GM19468 (cell line): ENCODE measurements at regions not wholly inside any gene's neighbourhood (a gene's known extent, or its start where the extent isn't known, plus 50 kb on each side); places are given as distances from the start of the nearest gene placed in this dataset.
A peak's percentile ranks its signal among the peaks of the same experiment; 100 is the strongest.
"Not testable (repeated sequence)": the region's sequence is repeated elsewhere in the genome, so short reads cannot be mapped to it uniquely, and the experiment has no call there.

Experiments
- ATAC-seq: cut with Tn5 transposase; IDR thresholded peaks from one replicate; pipeline ENCODE4 v1.9.1; 2021; ENCODE audit warnings: mild to moderate bottlenecking, moderate library complexity, moderate number of reproducible peaks; ENCODE audit not compliant: unreplicated experiment; ENCODE audit errors: extremely low read depth

DNA sequence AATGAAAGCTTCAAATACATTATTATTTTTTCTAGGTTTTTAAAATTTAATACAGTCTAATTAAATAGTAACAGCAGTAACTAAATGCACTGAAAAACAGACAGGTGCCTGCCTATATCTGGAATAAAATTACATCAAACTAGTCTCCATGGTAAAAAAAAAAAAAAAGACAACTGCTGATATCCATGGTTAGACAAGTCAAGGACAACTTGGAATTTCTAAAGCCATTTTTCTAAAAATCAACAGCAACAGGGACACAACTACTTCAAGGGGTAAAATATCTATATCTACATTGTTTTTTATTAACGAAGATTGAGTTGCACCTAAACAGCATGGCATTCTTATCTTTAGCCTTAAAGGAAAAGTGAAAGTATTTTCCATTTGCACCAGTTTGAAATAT, 74.7 kb upstream of the VPREB1 start:
- no peak for ATAC-seq

DNA sequence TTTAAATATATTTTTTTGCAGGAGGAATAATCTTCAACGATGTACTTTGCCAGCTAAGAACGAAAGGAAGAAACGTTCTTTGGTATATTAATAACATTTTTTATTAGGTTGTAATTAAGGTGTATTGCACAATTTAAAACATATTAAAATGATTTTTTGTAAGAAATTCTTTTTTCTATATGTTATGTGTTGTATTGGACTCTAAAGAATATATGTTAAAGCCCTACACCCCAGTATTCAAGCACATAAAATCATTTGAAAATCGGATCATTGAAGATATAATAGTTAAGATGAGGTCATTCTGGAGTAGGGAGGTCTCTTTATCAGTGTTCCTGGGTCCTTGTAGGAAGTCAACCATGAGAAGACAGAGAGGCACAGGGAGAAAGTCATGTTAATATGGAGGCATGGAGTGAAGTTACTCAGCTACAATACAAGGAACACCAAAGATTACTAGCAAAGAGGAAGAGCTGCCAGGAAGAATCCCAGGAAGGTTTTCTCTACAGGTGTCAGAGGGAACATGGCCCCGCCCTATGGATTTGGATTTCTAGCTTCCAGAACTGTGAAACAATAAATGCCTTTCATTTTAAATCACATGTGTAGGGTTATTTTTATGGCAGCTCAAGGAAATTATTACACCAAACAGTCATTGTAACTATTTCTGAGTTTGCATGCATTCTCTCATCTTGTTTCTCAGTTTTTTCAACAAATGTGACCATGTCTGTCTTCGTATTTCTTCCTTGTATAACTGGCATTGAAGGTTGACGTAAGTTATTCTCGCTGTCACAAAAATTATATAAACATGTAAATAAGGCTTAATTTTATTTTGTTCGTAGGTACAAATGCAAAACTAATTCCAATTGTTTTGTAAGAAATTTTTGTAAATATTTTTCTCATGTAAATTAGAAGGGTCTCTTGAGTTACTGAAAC, 75.4 kb upstream of the VPREB1 start:
- ATAC-seq = no peak

DNA sequence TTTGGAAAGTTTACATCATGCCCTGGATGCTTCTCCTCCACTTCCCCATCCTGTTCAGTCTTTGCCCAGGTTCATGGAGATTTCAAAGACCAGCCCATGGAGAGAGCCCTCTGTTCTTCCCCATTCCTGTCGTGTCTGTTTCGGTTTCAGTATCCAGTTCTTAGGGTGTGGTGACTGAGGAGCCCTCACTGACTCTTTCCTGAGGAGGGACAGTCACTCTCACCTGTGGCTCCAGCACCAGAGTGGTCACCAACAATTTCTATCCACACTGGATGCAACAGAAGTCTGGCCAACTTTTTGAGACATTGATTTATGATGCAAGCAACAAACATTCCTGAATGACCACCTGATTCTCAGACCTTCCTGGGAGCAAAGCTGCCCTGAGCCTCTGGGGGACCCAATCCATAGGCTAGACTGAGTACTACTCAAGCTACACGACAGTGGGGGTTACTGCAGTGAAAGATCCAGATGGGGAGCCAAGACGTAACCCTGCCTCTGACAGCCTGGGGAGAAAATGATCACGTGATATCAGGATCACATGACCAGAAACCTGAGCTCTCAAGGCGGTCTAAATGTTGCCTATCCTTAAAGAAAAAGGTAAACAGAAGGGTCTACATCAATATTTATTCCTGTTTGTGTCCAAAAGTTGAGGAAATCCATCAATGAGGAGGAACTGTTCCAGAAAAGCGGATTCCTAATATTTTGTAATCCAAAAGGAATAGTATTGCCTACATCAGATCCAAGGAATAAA, 76.2 kb upstream of the VPREB1 start:
- no peak for ATAC-seq

DNA sequence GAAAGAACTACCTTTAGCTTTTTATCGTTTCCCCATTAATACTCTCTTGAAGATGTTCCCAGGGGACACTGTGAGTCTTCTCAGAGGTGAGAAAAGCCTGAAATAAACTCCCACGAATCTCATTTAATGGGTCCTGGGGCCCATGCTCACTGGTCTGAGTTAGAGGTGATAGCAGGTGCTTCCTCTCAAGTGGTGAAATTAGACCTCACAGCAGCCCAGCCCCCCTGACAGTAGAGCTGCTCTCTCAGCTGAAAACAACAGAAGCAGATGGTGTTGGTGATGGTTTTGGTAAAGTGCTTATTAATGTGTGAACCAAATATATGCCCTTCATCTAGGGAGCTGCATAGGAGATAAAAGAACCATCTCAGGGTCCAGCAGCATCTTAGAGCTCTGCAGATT, 76.8 kb upstream of the VPREB1 start:
- ATAC-seq = peak; percentile 44

DNA sequence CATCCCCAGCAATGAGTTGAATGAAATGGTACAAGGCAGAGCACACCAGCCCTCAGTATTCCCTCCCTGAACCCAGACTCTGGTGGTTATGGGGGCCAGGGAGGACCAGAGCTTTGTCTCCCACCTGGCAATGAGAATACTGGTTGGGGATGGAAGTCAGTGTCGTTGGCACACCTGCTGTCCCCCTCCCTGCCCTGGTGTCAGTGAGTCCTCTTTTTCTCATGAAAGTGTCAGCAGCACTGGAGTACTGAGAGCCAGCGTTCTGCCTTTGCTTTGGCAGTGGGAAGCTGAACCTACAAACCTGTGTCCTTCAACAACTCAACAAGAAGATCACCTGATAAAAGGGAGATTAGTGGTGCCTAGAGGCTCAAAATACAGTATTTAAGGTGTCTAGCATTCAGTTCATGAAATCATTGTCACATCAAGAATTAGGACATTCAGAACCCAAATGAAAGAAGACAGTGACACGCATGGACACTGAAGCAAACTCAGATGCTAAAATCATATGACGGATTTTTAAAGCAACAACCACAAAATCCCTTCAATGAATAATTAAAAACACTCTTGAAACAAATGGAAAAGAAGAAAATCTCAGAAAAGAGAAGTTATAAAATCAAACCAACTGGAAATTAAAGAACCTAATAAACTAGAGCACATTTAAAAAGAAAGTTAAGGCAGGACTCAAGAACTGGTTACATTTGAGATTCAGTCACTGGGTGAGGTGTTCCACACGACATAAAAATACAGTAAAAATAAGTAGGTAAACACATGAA, 77.5 kb upstream of the VPREB1 start:
- no peak for ATAC-seq

DNA sequence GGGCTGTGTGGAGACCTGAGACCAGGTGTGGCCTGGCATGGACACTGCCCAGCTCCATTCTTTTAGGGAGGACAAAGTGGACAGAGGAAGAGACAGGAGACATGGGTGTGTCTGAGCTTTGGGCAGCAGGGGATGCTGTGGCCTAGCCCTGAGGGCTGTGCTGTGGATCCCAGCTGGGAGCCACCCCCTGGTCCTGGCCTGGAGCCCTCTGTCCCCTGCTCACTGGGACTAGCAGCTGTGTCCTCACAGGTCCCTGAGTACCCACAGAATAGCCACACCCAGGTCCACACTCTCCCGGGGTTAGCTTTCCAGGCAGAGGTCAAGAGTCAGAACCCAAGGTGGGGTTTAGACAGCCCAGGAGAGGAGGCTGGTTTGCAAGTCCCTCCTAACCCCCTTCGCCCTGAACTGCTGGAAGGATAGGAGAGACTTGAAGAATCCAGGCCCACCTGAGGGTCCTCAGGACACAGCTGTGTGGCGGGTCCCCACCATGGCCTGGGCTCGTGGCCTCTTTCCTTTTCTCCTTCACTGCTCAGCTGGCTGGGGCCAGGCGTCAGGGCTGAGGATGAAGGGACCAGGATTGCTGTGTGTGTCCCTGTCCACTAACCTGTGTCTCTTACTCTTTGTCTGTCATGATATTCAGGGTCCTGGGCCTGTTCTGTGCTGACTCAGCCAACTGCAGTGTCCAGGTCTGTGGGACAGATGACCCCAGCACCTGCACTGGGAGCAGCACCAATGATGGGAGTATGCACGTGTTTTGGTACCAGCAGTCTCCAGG, 78.5 kb upstream of the VPREB1 start:
- ATAC-seq = no peak

DNA sequence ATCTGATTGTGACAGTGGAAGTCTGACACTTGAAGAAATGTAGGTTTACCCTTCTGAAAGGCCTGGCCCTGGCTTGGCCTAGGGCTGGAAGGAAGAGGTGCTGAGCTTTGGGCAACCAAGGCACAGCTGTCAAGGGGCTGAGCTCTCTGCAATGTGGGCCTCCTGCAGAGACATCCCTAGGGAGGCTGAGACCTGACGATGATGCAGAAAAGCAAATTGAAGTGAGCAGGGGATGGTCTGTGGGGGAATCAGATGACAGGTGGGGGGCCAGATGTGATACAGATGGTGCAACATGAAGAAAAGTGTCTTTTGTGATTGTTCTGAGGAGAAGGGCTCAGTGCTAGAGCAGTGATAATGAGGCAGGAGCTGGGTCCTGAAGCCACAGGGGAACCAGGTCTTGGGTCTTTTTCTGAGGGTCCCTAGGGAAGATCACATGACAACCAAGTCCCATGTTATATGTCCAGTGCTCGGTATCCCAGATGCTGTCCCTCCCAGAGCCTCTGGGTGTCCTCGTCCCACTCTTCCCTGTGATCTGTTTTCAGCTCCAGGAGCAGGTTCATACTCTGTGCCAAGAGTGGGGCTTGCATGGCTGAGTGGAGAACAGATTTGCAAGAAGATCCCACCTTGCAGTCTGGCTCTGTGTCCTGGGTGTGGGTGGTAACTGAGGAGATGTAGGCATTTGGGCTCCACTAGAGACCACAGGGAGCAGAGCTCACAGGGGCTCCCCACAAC, 79.9 kb upstream of the VPREB1 start:
- ATAC-seq = no peak

DNA sequence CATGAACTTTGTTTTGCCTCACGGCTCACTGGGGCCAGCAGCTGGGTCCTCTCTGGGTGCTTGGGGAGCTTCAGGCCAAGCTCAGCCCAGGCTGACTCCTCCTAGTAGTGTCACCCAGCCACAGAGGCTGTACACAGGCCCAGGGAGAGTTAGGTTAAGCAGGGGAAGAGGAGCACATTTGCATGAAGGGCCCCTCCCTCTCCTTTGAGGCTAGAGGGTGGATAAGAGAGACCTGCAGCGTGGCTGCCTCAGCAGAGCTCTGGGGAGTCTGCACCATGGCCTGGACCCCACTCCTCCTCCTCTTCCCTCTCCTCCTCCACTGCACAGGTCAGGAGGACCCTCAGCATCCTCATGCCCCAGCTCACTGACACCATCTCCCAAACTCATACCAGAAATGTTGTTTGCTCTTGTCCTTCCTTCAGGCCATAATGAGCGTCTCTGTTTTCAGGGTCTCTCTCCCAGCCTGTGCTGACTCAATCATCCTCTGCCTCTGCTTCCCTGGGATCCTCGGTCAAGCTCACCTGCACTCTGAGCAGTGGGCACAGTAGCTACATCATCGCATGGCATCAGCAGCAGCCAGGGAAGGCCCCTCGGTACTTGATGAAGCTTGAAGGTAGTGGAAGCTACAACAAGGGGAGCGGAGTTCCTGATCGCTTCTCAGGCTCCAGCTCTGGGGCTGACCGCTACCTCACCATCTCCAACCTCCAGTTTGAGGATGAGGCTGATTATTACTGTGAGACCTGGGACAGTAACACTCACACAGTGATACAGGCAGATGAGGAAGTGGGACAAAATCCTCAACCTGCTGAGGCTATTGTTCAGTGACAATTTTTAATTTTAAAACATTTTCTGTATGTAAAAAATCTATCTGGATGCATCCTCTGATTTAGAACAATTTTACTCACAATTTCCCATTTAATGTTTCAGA, 82.4 kb upstream of the VPREB1 start:
- ATAC-seq = no peak

DNA sequence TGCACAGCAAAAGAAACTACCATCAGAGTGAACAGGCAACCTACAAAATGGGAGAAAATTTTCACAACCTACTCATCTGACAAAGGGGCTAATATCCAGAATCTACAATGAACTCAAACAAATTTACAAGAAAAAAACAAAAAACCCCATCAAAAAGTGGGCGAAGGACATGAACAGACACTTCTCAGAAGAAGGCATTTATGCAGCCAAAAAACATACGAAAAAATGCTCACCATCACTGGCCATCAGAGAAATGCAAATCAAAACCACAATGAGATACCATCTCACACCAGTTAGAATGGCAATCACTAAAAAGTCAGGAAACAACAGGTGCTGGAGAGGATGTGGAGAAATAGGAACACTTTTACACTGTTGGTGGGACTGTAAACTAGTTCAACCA, 83.8 kb upstream of the VPREB1 start:
- ATAC-seq = not testable (repeated sequence)

DNA sequence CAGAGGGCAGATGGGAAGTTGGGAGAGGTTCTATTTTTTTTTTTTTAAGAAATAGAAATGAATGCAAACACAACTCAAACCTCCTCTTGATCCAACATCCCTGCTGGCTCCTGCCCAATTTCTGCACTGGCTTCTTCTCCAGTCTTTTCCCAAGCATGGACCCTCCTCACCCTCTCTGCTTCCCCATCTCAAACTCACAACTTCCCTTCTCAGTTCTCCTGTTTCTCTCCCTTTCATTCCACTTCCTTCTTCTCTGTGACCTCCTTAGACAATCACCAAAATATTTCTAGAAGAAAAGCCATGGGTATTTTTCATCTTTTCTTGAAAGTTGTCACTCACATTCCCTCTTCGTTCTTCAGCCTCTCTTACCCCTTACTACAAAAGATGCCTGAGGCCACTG, 85.2 kb upstream of the VPREB1 start:
- ATAC-seq = no peak

DNA sequence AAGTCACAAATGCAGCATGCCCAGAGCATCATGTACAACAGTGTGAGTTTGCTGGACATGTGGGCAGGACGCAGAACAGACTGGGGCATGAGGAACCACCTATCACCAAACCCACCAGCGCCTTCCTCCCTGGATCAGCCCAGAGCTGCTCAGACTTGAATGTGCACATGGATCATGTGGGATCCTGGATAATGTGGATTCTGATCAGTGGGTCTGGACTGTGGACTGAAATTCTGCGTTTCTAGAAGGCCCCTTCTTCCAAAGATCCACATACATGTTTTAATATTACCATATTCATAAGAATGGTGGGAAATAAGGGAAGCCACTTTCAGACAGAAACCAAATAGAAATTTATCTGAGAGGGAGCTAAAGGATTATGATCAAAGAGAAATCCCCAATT, 85.6 kb upstream of the VPREB1 start:
- ATAC-seq = no peak

DNA sequence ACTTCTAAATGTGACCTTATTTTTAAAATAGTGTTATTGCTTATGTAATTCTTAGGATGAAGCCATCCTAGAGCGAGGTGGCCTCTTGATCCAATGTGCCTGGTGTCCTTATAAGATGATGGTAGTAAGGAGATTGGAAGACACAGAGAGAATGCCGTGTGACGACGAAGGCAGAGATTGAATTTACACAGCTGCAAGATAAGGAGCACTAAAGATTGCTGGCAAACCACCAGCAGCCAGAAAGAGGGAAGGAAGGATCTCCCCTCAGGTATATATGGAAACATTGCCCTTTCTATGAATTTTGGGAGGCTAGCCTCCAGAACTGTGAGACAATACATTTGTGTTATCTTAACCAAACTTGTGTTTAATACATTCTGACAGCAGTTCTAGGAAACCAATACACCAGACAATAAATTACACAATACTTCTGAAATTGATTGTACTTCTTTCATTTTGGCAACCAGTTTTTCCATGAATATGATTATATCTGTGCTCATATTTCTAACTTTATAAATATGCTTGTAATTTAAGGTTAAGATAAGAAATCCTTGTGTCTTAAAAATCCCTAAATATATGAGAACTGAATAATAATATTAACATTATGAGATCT, 86.3 kb upstream of the VPREB1 start:
- ATAC-seq = no peak

DNA sequence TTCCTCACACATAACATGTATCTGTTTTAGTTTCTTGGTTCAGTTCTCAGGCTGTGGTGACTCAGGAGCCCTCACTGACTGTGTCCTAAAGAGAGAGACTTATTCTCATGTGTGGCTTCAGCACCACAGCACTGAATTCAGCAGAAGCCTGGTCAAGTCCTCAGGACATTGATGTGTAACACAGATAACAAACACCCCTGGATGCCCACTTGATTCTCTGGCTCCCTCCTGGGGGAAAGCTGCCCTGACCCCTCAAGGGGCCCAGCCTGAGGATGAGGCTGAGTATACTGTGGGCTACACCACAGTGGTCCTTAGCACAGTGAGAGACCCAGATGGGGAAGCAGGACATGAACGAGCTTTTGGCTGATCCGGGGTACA, 87.2 kb upstream of the VPREB1 start:
- peak; percentile 15 for ATAC-seq

DNA sequence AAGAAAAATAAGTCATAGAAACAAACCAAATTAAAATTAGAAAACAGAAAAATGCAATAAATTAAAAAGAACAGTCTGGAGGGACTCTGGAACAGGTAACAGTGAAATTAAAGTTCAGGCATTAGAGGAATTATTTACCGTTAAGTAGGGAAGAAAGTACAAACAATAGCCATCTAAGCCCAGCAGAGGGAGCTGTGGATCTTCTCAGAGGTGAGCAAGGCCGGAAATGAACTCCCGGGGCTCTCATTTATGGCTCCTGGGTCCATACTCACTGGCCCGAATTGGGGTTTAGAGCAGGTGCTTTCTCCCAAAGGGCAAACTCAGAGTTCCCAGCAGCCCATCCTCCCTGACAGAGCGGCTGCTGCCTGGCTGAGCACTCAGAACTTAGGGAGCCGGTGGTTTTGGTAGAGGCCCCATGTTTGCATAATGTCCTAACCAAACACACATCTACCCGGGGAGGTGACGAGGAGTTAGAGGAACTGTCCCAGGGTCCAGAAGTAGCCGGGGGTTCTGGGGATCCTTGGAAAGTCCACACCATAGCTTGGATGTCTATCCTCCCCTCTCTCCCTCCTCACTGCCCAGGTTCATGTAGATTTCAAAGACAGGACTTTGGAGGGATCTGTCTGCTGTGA, 87.8 kb upstream of the VPREB1 start:
- ATAC-seq = peak; percentile 26

DNA sequence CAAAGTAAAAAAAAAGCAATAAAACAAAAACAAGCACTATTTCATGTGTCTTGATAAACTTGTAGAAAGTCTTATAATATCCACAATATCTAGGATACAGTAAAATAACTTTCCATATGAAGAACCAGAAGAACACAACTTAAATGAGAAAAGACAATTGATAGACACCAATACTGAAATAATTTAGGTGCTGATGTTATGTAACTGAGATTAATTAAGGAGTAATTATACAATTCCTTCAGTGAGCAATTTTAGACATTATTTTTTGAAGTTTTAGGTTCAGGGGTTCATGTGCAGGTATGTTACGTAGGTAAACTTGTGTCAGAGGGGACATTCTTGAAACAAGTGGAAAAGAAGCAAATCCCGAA, 88.3 kb upstream of the VPREB1 start:
- no peak for ATAC-seq

DNA sequence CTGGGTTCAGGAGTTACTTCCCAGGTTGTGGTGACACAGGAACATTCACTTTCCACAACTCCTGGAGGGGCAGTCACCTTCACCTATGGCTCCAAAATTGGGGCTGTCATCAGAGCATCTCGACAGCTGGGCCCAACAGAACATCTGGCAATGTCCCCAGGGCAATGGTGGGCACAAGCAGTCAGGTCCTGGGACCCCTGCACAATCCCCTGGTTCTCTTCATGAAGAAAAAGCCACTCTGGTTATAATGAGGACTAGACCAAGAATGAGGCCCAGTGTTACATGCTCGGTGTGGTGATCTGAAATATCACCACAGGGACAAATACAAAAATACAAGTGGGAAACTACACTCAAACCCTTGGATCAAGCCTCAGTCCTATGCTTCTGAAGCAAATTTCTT, 89.0 kb upstream of the VPREB1 start:
- ATAC-seq = no peak

DNA sequence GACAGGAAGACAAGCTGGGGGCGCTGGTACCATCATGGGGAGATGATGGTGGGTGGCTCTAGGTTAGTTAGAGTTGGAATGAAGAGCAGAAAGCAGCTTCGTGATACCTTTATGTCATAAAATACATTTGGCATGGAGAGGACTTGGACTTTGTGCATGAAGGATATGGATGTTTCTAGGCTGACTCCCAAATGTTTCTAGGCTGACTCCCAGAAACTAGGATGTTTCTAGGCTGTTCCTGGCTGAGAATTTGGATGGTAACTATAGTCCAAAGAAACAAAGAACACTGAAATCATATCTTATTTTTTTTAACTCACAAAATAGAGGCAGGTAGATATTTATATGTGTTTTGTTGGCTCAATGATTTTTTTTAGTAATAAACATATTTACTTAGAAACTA, 89.4 kb upstream of the VPREB1 start:
- no peak for ATAC-seq

DNA sequence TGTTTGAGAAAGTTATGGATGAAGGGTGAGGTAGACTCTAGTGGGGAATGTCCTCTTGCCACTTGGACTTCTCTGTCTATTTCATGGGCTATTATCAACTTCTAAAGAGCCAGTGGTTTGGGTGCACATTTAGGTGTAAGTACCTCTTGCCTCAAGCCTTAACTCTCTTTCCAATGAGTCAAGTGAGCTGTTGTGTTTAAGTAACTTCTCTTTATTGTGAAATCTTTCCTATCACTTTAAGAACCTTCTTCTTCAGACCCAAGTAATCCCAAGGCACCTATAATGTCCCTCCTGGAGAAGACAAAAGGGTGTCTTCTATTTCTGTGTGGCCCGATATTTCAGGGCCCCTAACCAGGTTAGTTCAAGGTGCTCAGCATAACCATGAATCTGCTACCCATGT, 90.5 kb upstream of the VPREB1 start:
- no peak for ATAC-seq
